ENCODE measurements at regions not wholly inside any gene's neighbourhood (a gene's known extent, or its start where the extent isn't known, plus 50 kb on each side); places are given as distances from the start of the nearest gene placed in this dataset.

- peak overlapping the region; percentile 80 for H4K5ac ChIP-seq (ENCODE audit: low read depth, low read length)
- peak overlapping the region; percentile 80 for H3K4ac ChIP-seq (ENCODE audit: low read depth, low read length)
- H2BK5ac ChIP-seq (ENCODE audit: low read depth, low read length, poor library complexity, severe bottlenecking): peak overlapping the region; percentile 34
- peaks cover 15% of the 10 kb centered on the region for H3K4me1 ChIP-seq (ENCODE audit: control insufficient read depth, insufficient read depth, low read length)
- peak overlapping the region; percentile 81 for H2BK120ac ChIP-seq (ENCODE audit: low read depth, low read length)
- H3K14ac ChIP-seq (replicated peaks; ENCODE audit: low read depth, low read length): peak overlapping the region; percentile 71
- H3K9ac ChIP-seq (ENCODE audit: low read depth, low read length): 0 out of 2 replicates have a peak overlapping the region, but pooled peaks have one; percentile 6
- peak overlapping the region; percentile 61; the same call in 1 of the 2 replicates for H2AK5ac ChIP-seq (ENCODE audit: low read depth, low read length)
- TF ChIP-seq CHD1 (IDR thresholded peaks at IDR 0.05; ENCODE audit: low read depth, low read length) (no peak), CTCF (conservative IDR thresholded peaks at IDR 0.05; ENCODE audit: low read depth, low read length) (peak; percentile 21; the same call in 1 of the 2 replicates)
- DNase-seq (peak; percentile 84), ATAC-seq (ENCODE audit: low read depth) (peak; percentile 85)
- dilution Hi-C loops (cut with HindIII; ENCODE audit: low sequenced_read_pairs, unreplicated experiment): no loop called here
- H3K36me3 ChIP-seq (ENCODE audit: control insufficient read depth, insufficient read depth, low read length): no peaks in the 10 kb centered on the region
- H3K27me3 ChIP-seq (ENCODE audit: control insufficient read depth, insufficient read depth, low read length): peaks cover 3% of the 10 kb centered on the region; the same call in 1 of the 2 replicates
- peak overlapping the region; percentile 22; the same call in 1 of the 2 replicates for H3K56ac ChIP-seq (ENCODE audit: extremely low read depth, insufficient read depth, low read length)
- H4K91ac ChIP-seq (ENCODE audit: insufficient read depth, low read depth, low read length): peak overlapping the region; percentile 76
- in situ Hi-C loops (cut with MboI; ENCODE audit: low sequenced_read_pairs): no loop called here
- H3K4me3 ChIP-seq (ENCODE audit: insufficient read depth, low read depth, low read length): no peak overlapping the region
- H3K27ac ChIP-seq (ENCODE audit: insufficient read depth, low read length): peak overlapping the region; percentile 20; the same call in 1 of the 2 replicates
- peak overlapping the region; percentile 20 for H3K4me2 ChIP-seq (ENCODE audit: low read depth, low read length)
- BruUV-seq (replicated peaks): no TSS peak
- POLR2A ChIA-PET (ENCODE audit: unreplicated experiment): no interaction called here
- CTCF ChIA-PET: no interaction called here
- H3K9me1 ChIP-seq (ENCODE audit: insufficient read depth, low read length): peaks cover 4% of the 10 kb centered on the region
- no CpG with 5 or more reads among the region's 3 CpGs for WGBS, 2 experiments (ENCODE audit: extremely low coverage in 2 of 2, insufficient read length in 1 of 2)
- peak overlapping the region; percentile 56 for H3K18ac ChIP-seq (ENCODE audit: low read depth, low read length)
- no peak overlapping the region for H2AK9ac ChIP-seq (replicated peaks; ENCODE audit: low read depth, low read length, poor library complexity)
- H2AFZ ChIP-seq (replicated peaks; ENCODE audit: low read length, poor library complexity): peak overlapping the region; percentile 86
- peak overlapping the region; percentile 61 for H2BK20ac ChIP-seq (ENCODE audit: low read depth, low read length)
- peak overlapping the region; percentile 17; the same call in 2 of the 3 replicates for H2BK15ac ChIP-seq (ENCODE audit: low read depth, low read length)
- H4K8ac ChIP-seq (ENCODE audit: low read depth in 2 of 2, low read length in 2 of 2): peak overlapping the region; percentile 16 to 93; a peak in 3 of 4 replicates
- no peaks in the 10 kb centered on the region for H4K20me1 ChIP-seq (ENCODE audit: insufficient read depth, low read length)
- intact Hi-C loops (cut with micrococcal nuclease): no loop called here
- no peaks in the 10 kb centered on the region for H3K79me1 ChIP-seq (ENCODE audit: low read depth in 1 of 2, low read length in 2 of 2)
- H3K23ac ChIP-seq (ENCODE audit: low read depth, low read length): 0 out of 2 replicates have a peak overlapping the region, but pooled peaks have one; percentile 26
- no peaks in the 10 kb centered on the region for H3K9me3 ChIP-seq (ENCODE audit: control insufficient read depth, insufficient read depth, low read length)
Observed at GRCh38 chr15:63436872-63437375, 55.3 kb upstream of the CA12 start.
